ENCODE measurements at regions not wholly inside any gene's neighbourhood (a gene's known extent, or its start where the extent isn't known, plus 50 kb on each side); places are given as distances from the start of the nearest gene placed in this dataset.

DNA sequence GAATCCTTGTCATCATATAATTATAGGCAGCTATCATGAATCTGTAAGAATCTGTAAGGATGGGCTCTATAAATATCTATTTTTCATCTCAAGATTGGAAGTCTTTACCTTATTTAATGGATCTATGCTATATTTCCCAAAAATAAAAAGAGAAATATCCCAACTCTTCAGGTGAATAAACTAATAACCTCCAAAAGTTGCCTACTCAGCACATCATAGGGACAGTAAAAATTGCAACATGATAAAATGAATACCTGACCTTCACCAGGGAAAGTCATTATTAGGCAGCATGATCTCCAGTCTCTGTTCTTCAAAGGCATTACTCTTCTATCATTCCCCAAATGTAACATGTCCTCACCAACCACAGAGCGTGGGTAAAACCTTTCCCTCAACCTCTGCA lies 277.3 kb downstream of the RAB38 start:
- no peak for TF ChIP-seq EZH2phosphoT487 (IDR thresholded peaks at IDR 0.05)
- TF ChIP-seq, protein P1, sequence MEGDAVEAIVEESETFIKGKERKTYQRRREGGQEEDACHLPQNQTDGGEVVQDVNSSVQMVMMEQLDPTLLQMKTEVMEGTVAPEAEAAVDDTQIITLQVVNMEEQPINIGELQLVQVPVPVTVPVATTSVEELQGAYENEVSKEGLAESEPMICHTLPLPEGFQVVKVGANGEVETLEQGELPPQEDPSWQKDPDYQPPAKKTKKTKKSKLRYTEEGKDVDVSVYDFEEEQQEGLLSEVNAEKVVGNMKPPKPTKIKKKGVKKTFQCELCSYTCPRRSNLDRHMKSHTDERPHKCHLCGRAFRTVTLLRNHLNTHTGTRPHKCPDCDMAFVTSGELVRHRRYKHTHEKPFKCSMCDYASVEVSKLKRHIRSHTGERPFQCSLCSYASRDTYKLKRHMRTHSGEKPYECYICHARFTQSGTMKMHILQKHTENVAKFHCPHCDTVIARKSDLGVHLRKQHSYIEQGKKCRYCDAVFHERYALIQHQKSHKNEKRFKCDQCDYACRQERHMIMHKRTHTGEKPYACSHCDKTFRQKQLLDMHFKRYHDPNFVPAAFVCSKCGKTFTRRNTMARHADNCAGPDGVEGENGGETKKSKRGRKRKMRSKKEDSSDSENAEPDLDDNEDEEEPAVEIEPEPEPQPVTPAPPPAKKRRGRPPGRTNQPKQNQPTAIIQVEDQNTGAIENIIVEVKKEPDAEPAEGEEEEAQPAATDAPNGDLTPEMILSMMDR (IDR thresholded peaks at IDR 0.05) = no peak
